A549 (cell line): ENCODE measurements at regions not wholly inside any gene's neighbourhood (a gene's known extent, or its start where the extent isn't known, plus 50 kb on each side); places are given as distances from the start of the nearest gene placed in this dataset.

Experiments used
- ATAC-seq, 2 experiments: fragments of 200-7000 bp in 1 of 2; fragments of >200 bp in 1 of 2; cut with Nextera tagmentation in 1 of 2; cut with Tn5 transposase in 1 of 2; 3 replicates each; pipeline versions ENCODE4 v1.8.0 to v1.9.1; 2018 to 2020; ENCODE audit warnings: mild to moderate bottlenecking in 1 of 2, moderate library complexity in 1 of 2
- CTCF ChIA-PET: fragments of 300-600 bp; sonication (Branson Sonifier 250); formaldehyde crosslinking; extraction: SDS; loops from one replicate; lab custom pipeline; 2021; ENCODE audit warnings: antibody characterized with exemption, inconsistent platforms; lab: Yijun Ruan, JAX
- POLR2A ChIA-PET: fragments of 350-600 bp; formaldehyde crosslinking; extraction: SDS; loops from one replicate; lab custom pipeline; 2021; ENCODE audit warnings: antibody characterized with exemption, inconsistent platforms; lab: Yijun Ruan, JAX
- DNase-seq, 2 experiments: peaks; one replicate each; pipeline versions ENCODE4 v3.0.0 to v3.0.0-alpha.2; 2011 to 2016; ENCODE audit warnings: low read depth in 1 of 2, low spot score in 1 of 2
- FAIRE-seq: peaks from 2 replicates; lab custom pipeline; 2011; peaks lifted over from hg19 to GRCh38; lab: Jason Lieb, UNC
- H3K27ac ChIP-seq, 2 experiments: fragments of >200 bp; sonication (Bioruptor Twin); formaldehyde crosslinking; 3 replicates each; pipeline ENCODE4 v1.5.1; 2016 to 2017
- H3K4me1 ChIP-seq: fragments of >200 bp; sonication (Bioruptor Twin); formaldehyde crosslinking; 3 replicates; pipeline ENCODE4 v1.6.1; 2016
- H3K4me2 ChIP-seq: fragments of >200 bp; sonication (Bioruptor Twin); formaldehyde crosslinking; 3 replicates; pipeline ENCODE4 v1.6.1; 2016
- H3K4me3 ChIP-seq: fragments of >200 bp; sonication (Bioruptor Twin); formaldehyde crosslinking; 3 replicates; pipeline ENCODE4 v1.5.1; 2016
- H3K9me3 ChIP-seq: fragments of >200 bp; sonication (Bioruptor Twin); formaldehyde crosslinking; 3 replicates; pipeline ENCODE4 v1.6.1; 2016
- CEBPB ChIP-seq, 2 experiments: fragments of >200 bp in 1 of 2; sonication (Bioruptor Twin) in 1 of 2; formaldehyde crosslinking in 1 of 2; IDR thresholded peaks; 2 replicates each; pipeline ENCODE4 v1.6.1; 2012 to 2016
- CHD2 ChIP-seq: fragments of 150-350 bp; IDR thresholded peaks from 2 replicates; pipeline ENCODE4 v1.6.1; 2014; ENCODE audit warnings: low read length; ENCODE audit not compliant: partially characterized antibody
- CHD4 ChIP-seq: fragments of 200-600 bp; sonication (generic); IDR thresholded peaks from 2 replicates; pipeline ENCODE4 v1.6.1; 2016; ENCODE audit warnings: antibody characterized with exemption, mild to moderate bottlenecking, borderline replicate concordance
- FOSL2 ChIP-seq, 2 experiments: fragments of 450-650 bp in 1 of 2; fragments of >200 bp in 1 of 2; sonication (Bioruptor Twin) in 1 of 2; formaldehyde crosslinking; IDR thresholded peaks; 2 replicates each; pipeline versions ENCODE4 v1.5.0 to v1.6.1; 2016 to 2020; ENCODE audit warnings: mild to moderate bottlenecking in 1 of 2, moderate library complexity in 1 of 2
- FOXS1 ChIP-seq: fragments of 250-450 bp; sonication (Bioruptor Pico); IDR thresholded peaks from 2 replicates; pipeline ENCODE4 v1.5.0; 2020; ENCODE audit warnings: mild to moderate bottlenecking, moderate library complexity
- HDAC2 ChIP-seq: fragments of 200-600 bp; sonication (generic); IDR thresholded peaks from 2 replicates; pipeline ENCODE4 v1.6.1; 2016
- HEYL ChIP-seq: fragments of 250-450 bp; sonication (Bioruptor Pico); IDR thresholded peaks from 2 replicates; pipeline ENCODE4 v1.8.0; 2021; ENCODE audit warnings: mild to moderate bottlenecking, moderate library complexity
- HOXA7 ChIP-seq: fragments of 250-450 bp; sonication (Bioruptor Pico); IDR thresholded peaks from 2 replicates; pipeline ENCODE4 v1.5.0; 2020; ENCODE audit warnings: mild to moderate bottlenecking, moderate library complexity
- HOXB13 ChIP-seq: fragments of 250-450 bp; sonication (Bioruptor Pico); IDR thresholded peaks from 2 replicates; pipeline ENCODE4 v1.5.0; 2020; ENCODE audit warnings: low read depth, mild to moderate bottlenecking, moderate library complexity
- JUNB ChIP-seq: fragments of >200 bp; sonication (Bioruptor Twin); formaldehyde crosslinking; IDR thresholded peaks from 2 replicates; pipeline ENCODE4 v1.6.1; 2016
- MAZ ChIP-seq: fragments of 150-350 bp; IDR thresholded peaks from 2 replicates; pipeline ENCODE4 v1.6.1; 2014; ENCODE audit warnings: antibody characterized with exemption, low read depth, low read length, borderline replicate concordance
- MYC ChIP-seq: IDR thresholded peaks from 2 replicates; pipeline ENCODE4 v1.6.1; 2012; ENCODE audit warnings: mild to moderate bottlenecking, inconsistent platforms, low read length, improper control_type of control experiment, borderline replicate concordance
- NFE2L2 ChIP-seq: fragments of 150-350 bp; conservative IDR thresholded peaks from 2 replicates; pipeline ENCODE4 v1.6.1; 2014; ENCODE audit warnings: low read length
- PHF8 ChIP-seq: fragments of 200-600 bp; sonication (generic); IDR thresholded peaks from 2 replicates; pipeline ENCODE4 v1.6.1; 2016; ENCODE audit warnings: low read depth, mild to moderate bottlenecking, antibody characterized with exemption, moderate library complexity, borderline replicate concordance
- POLR2AphosphoS2 ChIP-seq: conservative IDR thresholded peaks from 2 replicates; pipeline ENCODE4 v1.6.1; 2012; ENCODE audit warnings: low read length, improper control_type of control experiment, inconsistent platforms
- REST ChIP-seq: fragments of 200-600 bp; sonication (generic); IDR thresholded peaks from 2 replicates; pipeline ENCODE4 v1.6.1; 2016; ENCODE audit warnings: antibody characterized with exemption, mild to moderate bottlenecking, moderate library complexity
- RFX5 ChIP-seq: fragments of 450-650 bp; IDR thresholded peaks from 2 replicates; pipeline ENCODE4 v1.7.1; 2014; ENCODE audit warnings: antibody characterized with exemption, mild to moderate bottlenecking, moderate library complexity
- TFCP2L1 ChIP-seq: fragments of 250-450 bp; sonication (Bioruptor Pico); IDR thresholded peaks from 2 replicates; pipeline ENCODE4 v1.5.0; 2021; ENCODE audit warnings: mild to moderate bottlenecking
- WGBS: methylation state at CpG from one replicate; pipeline ENCODE4 v1.1.6; 2017; ENCODE audit errors: missing lambda C conversion rate; 5-methylcytosine and 5-hydroxymethylcytosine counted together
- TF ChIP-seq, protein P1 (sequence below): IDR thresholded peaks from 2 replicates; pipeline ENCODE4 v1.6.1; 2012
- TF ChIP-seq, protein P2 (sequence below): fragments of 250-450 bp; sonication (Bioruptor Pico); IDR thresholded peaks from 2 replicates; pipeline ENCODE4 v1.5.0; 2021; ENCODE audit warnings: mild to moderate bottlenecking, moderate library complexity, borderline replicate concordance
- TF ChIP-seq, protein P3 (sequence below): fragments of >200 bp; sonication (Bioruptor Twin); formaldehyde crosslinking; IDR thresholded peaks from 2 replicates; pipeline ENCODE4 v1.6.1; 2016
- TF ChIP-seq, protein P4 (sequence below): IDR thresholded peaks from 2 replicates; pipeline ENCODE4 v1.6.1; 2012

DNA sequence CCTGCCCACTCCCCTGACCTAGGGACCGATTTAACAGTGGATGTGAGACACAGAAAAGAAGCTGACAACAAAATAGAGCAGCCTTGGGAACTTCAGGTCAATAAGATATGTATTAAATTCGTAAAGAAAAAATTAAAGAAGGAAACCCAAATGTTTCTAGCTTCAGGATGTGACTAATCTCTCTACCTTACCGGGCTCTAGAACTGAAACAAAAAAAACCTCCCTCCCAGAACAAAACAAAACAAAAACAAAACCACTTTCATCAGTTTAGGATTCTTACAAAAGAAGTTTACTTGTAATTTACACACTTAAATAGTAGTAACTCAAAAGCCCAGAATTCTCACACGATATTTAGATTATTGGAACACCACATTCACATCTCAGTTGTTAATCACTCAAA is 185.8 kb upstream of the RPS6KA3 start:
- FAIRE-seq (no peak), ATAC-seq (no peak), DNase-seq (no peak)
- POLR2A ChIA-PET, result no interaction called here
- no peak overlapping the region for H3K4me3 ChIP-seq
- H3K9me3 ChIP-seq, result no peaks in the 10 kb centered on the region
- CTCF ChIA-PET, result interaction anchor here (1.6 kb wide), 2 partner anchors 150 to 200 kb away, joined by 3 to 4 read pairs; no protein-coding TSS in a partner anchor
- no peak for TF ChIP-seq HOXB13 (CRISPR knock-in tag)
- no peak for TF ChIP-seq HDAC2
- TF ChIP-seq CHD2, result no peak
- no peak for TF ChIP-seq RFX5
- TF ChIP-seq, protein P1, sequence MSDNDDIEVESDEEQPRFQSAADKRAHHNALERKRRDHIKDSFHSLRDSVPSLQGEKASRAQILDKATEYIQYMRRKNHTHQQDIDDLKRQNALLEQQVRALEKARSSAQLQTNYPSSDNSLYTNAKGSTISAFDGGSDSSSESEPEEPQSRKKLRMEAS, result no peak
- no peak for TF ChIP-seq CEBPB (IDR thresholded peaks at IDR 0.05)
- no peak for TF ChIP-seq POLR2AphosphoS2
- TF ChIP-seq MAZ, result no peak
- TF ChIP-seq, protein P2, sequence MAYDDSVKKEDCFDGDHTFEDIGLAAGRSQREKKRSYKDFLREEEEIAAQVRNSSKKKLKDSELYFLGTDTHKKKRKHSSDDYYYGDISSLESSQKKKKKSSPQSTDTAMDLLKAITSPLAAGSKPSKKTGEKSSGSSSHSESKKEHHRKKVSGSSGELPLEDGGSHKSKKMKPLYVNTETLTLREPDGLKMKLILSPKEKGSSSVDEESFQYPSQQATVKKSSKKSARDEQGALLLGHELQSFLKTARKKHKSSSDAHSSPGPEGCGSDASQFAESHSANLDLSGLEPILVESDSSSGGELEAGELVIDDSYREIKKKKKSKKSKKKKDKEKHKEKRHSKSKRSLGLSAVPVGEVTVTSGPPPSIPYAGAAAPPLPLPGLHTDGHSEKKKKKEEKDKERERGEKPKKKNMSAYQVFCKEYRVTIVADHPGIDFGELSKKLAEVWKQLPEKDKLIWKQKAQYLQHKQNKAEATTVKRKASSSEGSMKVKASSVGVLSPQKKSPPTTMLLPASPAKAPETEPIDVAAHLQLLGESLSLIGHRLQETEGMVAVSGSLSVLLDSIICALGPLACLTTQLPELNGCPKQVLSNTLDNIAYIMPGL (CRISPR knock-in tag), result no peak
- no peak for TF ChIP-seq TFCP2L1 (CRISPR knock-in tag)
- no peak for TF ChIP-seq PHF8
- no peak for TF ChIP-seq MYC
- no peak for TF ChIP-seq FOSL2 (IDR thresholded peaks at IDR 0.05)
- no peak for TF ChIP-seq FOSL2 (CRISPR knock-in tag; IDR thresholded peaks at IDR 0.05)
- TF ChIP-seq HEYL (CRISPR knock-in tag), result no peak
- TF ChIP-seq, protein P3, sequence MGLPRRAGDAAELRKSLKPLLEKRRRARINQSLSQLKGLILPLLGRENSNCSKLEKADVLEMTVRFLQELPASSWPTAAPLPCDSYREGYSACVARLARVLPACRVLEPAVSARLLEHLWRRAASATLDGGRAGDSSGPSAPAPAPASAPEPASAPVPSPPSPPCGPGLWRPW, result no peak
- no peak for TF ChIP-seq CHD4
- H3K4me2 ChIP-seq, result no peak overlapping the region
- H3K4me1 ChIP-seq, result no peaks in the 10 kb centered on the region
- WGBS, result 43% methylated on average over 4 of the region's 4 CpGs
- no peak overlapping the region for H3K27ac ChIP-seq

- Histone ChIP-seq H3K4me3 (no peak overlapping the region), H3K27ac (no peak overlapping the region), H3K4me2 (no peak overlapping the region), H3K9me3 (no peaks in the 10 kb centered on the region), H3K4me1 (no peaks in the 10 kb centered on the region)
- FAIRE-seq (no peak), ATAC-seq (no peak), DNase-seq (no peak)
- ChIA-PET CTCF (no interaction called here), POLR2A (no interaction called here)
- WGBS, result 56% methylated on average over 2 of the region's 2 CpGs
- TF ChIP-seq RFX5, result no peak
- TF ChIP-seq NFE2L2, result no peak
- TF ChIP-seq REST, result no peak
- TF ChIP-seq, protein P3, result no peak
- TF ChIP-seq CHD4, result no peak
- TF ChIP-seq POLR2AphosphoS2, result no peak
- no peak for TF ChIP-seq JUNB
- TF ChIP-seq HOXA7 (CRISPR knock-in tag), result no peak
- TF ChIP-seq, protein P4, sequence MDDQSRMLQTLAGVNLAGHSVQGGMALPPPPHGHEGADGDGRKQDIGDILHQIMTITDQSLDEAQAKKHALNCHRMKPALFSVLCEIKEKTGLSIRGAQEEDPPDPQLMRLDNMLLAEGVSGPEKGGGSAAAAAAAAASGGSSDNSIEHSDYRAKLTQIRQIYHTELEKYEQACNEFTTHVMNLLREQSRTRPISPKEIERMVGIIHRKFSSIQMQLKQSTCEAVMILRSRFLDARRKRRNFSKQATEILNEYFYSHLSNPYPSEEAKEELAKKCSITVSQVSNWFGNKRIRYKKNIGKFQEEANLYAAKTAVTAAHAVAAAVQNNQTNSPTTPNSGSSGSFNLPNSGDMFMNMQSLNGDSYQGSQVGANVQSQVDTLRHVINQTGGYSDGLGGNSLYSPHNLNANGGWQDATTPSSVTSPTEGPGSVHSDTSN, result no peak
- no peak for TF ChIP-seq FOXS1 (CRISPR knock-in tag)
Observed at GRCh38 chrX:20451929-20452328, 185.2 kb upstream of the RPS6KA3 start.
